GM12878 (cell line): ENCODE measurements at regions not wholly inside any gene's neighbourhood (a gene's known extent, or its start where the extent isn't known, plus 50 kb on each side); places are given as distances from the start of the nearest gene placed in this dataset.

Experiments used
- ATAC-seq: fragments of 200-7000 bp; cut with Tn5 transposase; 3 replicates; pipeline ENCODE4 v1.9.1; 2020; ENCODE audit warnings: mild to moderate bottlenecking, moderate library complexity
- BruUV-seq: library from RNA; stranded (reverse); fragments of 400-500 nt; replicated peaks from 2 replicates; lab custom pipeline; 2021; lab: Mats Ljungman, UMichigan
- CTCF ChIA-PET: fragments of 300-600 bp; sonication (Branson Sonifier 250); formaldehyde crosslinking; extraction: SDS; loops from one replicate; lab custom pipeline; 2021; ENCODE audit warnings: inconsistent platforms; lab: Yijun Ruan, JAX
- POLR2A ChIA-PET: fragments of 350-600 bp; formaldehyde crosslinking; extraction: SDS; loops from one replicate; lab custom pipeline; 2021; ENCODE audit warnings: inconsistent platforms; lab: Charles Lee
- RAD21 ChIA-PET: fragments of 300-600 bp; sonication (Branson Sonifier 250); formaldehyde crosslinking; loops from one replicate; lab custom pipeline; 2023; ENCODE audit warnings: antibody characterized with exemption; ENCODE audit not compliant: unreplicated experiment; lab: Charles Lee
- SMC1A ChIA-PET: fragments of 300-600 bp; sonication (Branson Sonifier 250); formaldehyde crosslinking; loops from one replicate; lab custom pipeline; 2023; ENCODE audit not compliant: unreplicated experiment, uncharacterized antibody; lab: Charles Lee
- DNase-seq: peaks from one replicate; pipeline ENCODE4 v3.0.0-alpha.2; 2011; ENCODE audit warnings: low read depth, low spot score
- FAIRE-seq: peaks from 3 replicates; lab custom pipeline; 2011; peaks lifted over from hg19 to GRCh38; lab: Jason Lieb, UNC
- H2AFZ ChIP-seq: 2 replicates; pipeline ENCODE4 v1.6.0; 2011; ENCODE audit warnings: low read depth, low read length, control low read depth; ENCODE audit not compliant: control insufficient read depth
- H3K27ac ChIP-seq: 2 replicates; pipeline ENCODE4 v1.5.1; 2011; ENCODE audit warnings: control low read depth; ENCODE audit not compliant: control insufficient read depth, insufficient read depth
- H3K27me3 ChIP-seq, 2 experiments: replicated peaks in 1 of 2; 2 replicates each; pipeline versions ENCODE4 v1.6.0 to v1.6.1; 2011; ENCODE audit warnings: low read length in 1 of 2; ENCODE audit not compliant: control insufficient read depth in 2 of 2, insufficient read depth in 2 of 2
- H3K36me3 ChIP-seq, 2 experiments: 2 replicates each; pipeline ENCODE4 v1.5.1; 2011; ENCODE audit warnings: low read length in 1 of 2; ENCODE audit not compliant: control insufficient read depth in 2 of 2, insufficient read depth in 2 of 2
- H3K4me1 ChIP-seq: 2 replicates; pipeline ENCODE4 v1.6.1; 2011; ENCODE audit warnings: mild to moderate bottlenecking, low read length, moderate library complexity, mixed read lengths; ENCODE audit not compliant: control insufficient read depth, insufficient read depth
- H3K4me2 ChIP-seq: 2 replicates; pipeline ENCODE4 v1.6.0; 2011; ENCODE audit warnings: control low read depth; ENCODE audit not compliant: control insufficient read depth, insufficient read depth
- H3K4me3 ChIP-seq: fragments of 200-600 bp; sonication (generic); 2 replicates; pipeline ENCODE4 v1.5.1; 2016
- H3K79me2 ChIP-seq: 2 replicates; pipeline ENCODE4 v1.6.0; 2011; ENCODE audit warnings: low read length; ENCODE audit not compliant: control insufficient read depth, insufficient read depth
- H3K9ac ChIP-seq: 2 replicates; pipeline ENCODE4 v1.8.0; 2011; ENCODE audit warnings: low read length, control low read depth, mixed read lengths; ENCODE audit not compliant: control insufficient read depth, insufficient read depth
- H3K9me3 ChIP-seq: replicated peaks from 3 replicates; pipeline ENCODE4 v1.5.1; 2011; ENCODE audit warnings: mild to moderate bottlenecking, low read length; ENCODE audit not compliant: control insufficient read depth, insufficient read depth
- H4K20me1 ChIP-seq: 2 replicates; pipeline ENCODE4 v1.6.0; 2011; ENCODE audit not compliant: control insufficient read depth, insufficient read depth
- CEBPZ ChIP-seq: fragments of 150-350 bp; IDR thresholded peaks from 2 replicates; pipeline ENCODE4 v1.6.1; 2016; ENCODE audit warnings: low read depth, low read length
- CTCF ChIP-seq, 3 experiments: IDR thresholded peaks in 2 of 3; conservative IDR thresholded peaks in 1 of 3; 2 replicates each; pipeline ENCODE4 v1.5.1; 2011; ENCODE audit warnings: low read depth in 3 of 3, low read length in 3 of 3, mild to moderate bottlenecking in 3 of 3, control low read depth in 2 of 3, moderate library complexity in 2 of 3, inconsistent platforms in 1 of 3, mixed read lengths in 1 of 3; ENCODE audit not compliant: control insufficient read depth in 2 of 3, insufficient read depth in 1 of 3; ENCODE audit errors: extremely low read depth in 1 of 3
- EP300 ChIP-seq, 2 experiments: fragments of 150-350 bp in 1 of 2; IDR thresholded peaks; 2 replicates each; pipeline ENCODE4 v1.6.1; 2011 to 2012; ENCODE audit warnings: low read depth in 2 of 2, low read length in 2 of 2, borderline replicate concordance in 1 of 2, improper control_type of control experiment in 1 of 2, inconsistent platforms in 1 of 2; ENCODE audit not compliant: control insufficient read depth in 1 of 2
- JUND ChIP-seq: IDR thresholded peaks from 2 replicates; pipeline ENCODE4 v1.6.1; 2012; ENCODE audit warnings: low read depth, mild to moderate bottlenecking, low read length, improper control_type of control experiment, moderate library complexity
- MLLT1 ChIP-seq: fragments of 450-650 bp; IDR thresholded peaks from 2 replicates; pipeline ENCODE4 v1.6.1; 2016; ENCODE audit warnings: mild to moderate bottlenecking
- RELA ChIP-seq: fragments of 450-650 bp; IDR thresholded peaks from 2 replicates; pipeline ENCODE4 v1.8.0; 2014; ENCODE audit warnings: borderline replicate concordance; ENCODE audit not compliant: partially characterized antibody
- WGBS: methylation state at CpG from one replicate; pipeline ENCODE4 v1.1.6; 2016; ENCODE audit warnings: low lambda C conversion rate; ENCODE audit not compliant: insufficient replicate concordance, insufficient coverage; ENCODE audit errors: missing lambda C conversion rate; 5-methylcytosine and 5-hydroxymethylcytosine counted together
- in situ Hi-C: fragments of 300-500 bp; cut with MboI; formaldehyde crosslinking; loops from 9 replicates; pipeline ENCODE4 v1.14.3; 2018; ENCODE audit warnings: mixed read lengths
- intact Hi-C: fragments of 100-400 bp; cut with micrococcal nuclease; formaldehyde crosslinking; loops from one replicate; pipeline ENCODE4 v1.14.2; 2022; ENCODE audit not compliant: unreplicated experiment

GRCh38 chr14:100470523-100470897 is 116.7 kb downstream of the BEGAIN start:
- ChIA-PET RAD21 (no interaction called here), CTCF (interaction anchor here (1.1 kb wide), 1 partner anchor 35 kb away, joined by 3 read pairs; no protein-coding TSS in a partner anchor), SMC1A (interaction anchor here (0.6 kb wide), 1 partner anchor 914 kb away, joined by 3 read pairs; no protein-coding TSS in a partner anchor)
- in situ Hi-C loops: no loop called here
- no peak for DNase-seq
- intact Hi-C loops: no loop called here
- Histone ChIP-seq H2AFZ (no peak overlapping the region), H3K27ac (no peak overlapping the region), H3K4me2 (no peak overlapping the region)
- FAIRE-seq: no peak
- no TSS peak for BruUV-seq
- no peak for TF ChIP-seq JUND
- TF ChIP-seq CTCF (IDR thresholded peaks at IDR 0.05 in 2 of 3, conservative IDR thresholded peaks at IDR 0.05 in 1 of 3; ENCODE audit: control insufficient read depth in 2 of 3, extremely low read depth in 1 of 3, insufficient read depth in 1 of 3, low read depth in 3 of 3, low read length in 3 of 3): 0 out of 6 replicates have a peak, but pooled peaks of 1 of the 3 experiments have one; percentile 8
- TF ChIP-seq, all 136 proteins: peak for 1
- no peak overlapping the region for H3K9ac ChIP-seq
- no peaks in the 10 kb centered on the region for H4K20me1 ChIP-seq
- H3K79me2 ChIP-seq: no peaks in the 10 kb centered on the region
- no peaks in the 10 kb centered on the region for H3K27me3 ChIP-seq
- no peak for ATAC-seq
- no peaks in the 10 kb centered on the region for H3K9me3 ChIP-seq
- POLR2A ChIA-PET: no interaction called here
- H3K36me3 ChIP-seq: no peaks in the 10 kb centered on the region
- no peak overlapping the region for H3K4me3 ChIP-seq
- 51% methylated on average over 2 of the region's 2 CpGs for WGBS
- H3K4me1 ChIP-seq: no peaks in the 10 kb centered on the region

- Histone ChIP-seq H3K36me3 (no peaks in the 10 kb centered on the region), H3K9me3 (no peaks in the 10 kb centered on the region), H3K4me1 (no peaks in the 10 kb centered on the region), H3K4me2 (no peak overlapping the region), H3K27ac (no peak overlapping the region), H3K9ac (no peak overlapping the region), H2AFZ (no peak overlapping the region), H3K4me3 (no peak overlapping the region), H3K27me3 (no peaks in the 10 kb centered on the region), H4K20me1 (no peaks in the 10 kb centered on the region), H3K79me2 (no peaks in the 10 kb centered on the region)
- CTCF ChIA-PET: no interaction called here
- in situ Hi-C loops (no loop called here), intact Hi-C loops (no loop called here)
- RAD21 ChIA-PET: no interaction called here
- ATAC-seq: no peak
- SMC1A ChIA-PET: no interaction called here
- POLR2A ChIA-PET: no interaction called here
- FAIRE-seq: no peak
- BruUV-seq: no TSS peak
- WGBS: 50% methylated on average over 16 of the region's 16 CpGs
- no peak for DNase-seq
- TF ChIP-seq RELA (no peak), CEBPZ (no peak), EP300 (IDR thresholded peaks at IDR 0.05; ENCODE audit: borderline replicate concordance in 1 of 2, control insufficient read depth in 1 of 2, low read depth in 2 of 2, low read length in 2 of 2) (no peak), MLLT1 (no peak)
These were observed 115.7 kb downstream of the BEGAIN start for GRCh38 chr14:100471441-100472093.
